ENCODE measurements at regions not wholly inside any gene's neighbourhood (a gene's known extent, or its start where the extent isn't known, plus 50 kb on each side); places are given as distances from the start of the nearest gene placed in this dataset.
"Not testable (repeated sequence)": the region's sequence is repeated elsewhere in the genome, so short reads cannot be mapped to it uniquely, and the experiment has no call there.

- DNase-seq, result no peak
Observed at GRCh38 chr20:47972916-47973309, 187.6 kb upstream of the SULF2 start.

GRCh38 chr20:47972297-47972915, 187.1 kb upstream of the SULF2 start:
- DNase-seq, result not testable (repeated sequence)

- no peak for DNase-seq
Observed at GRCh38 chr20:47971058-47971791, 185.9 kb upstream of the SULF2 start.

- no peak for DNase-seq
Observed at GRCh38 chr20:47970282-47970903, 185.1 kb upstream of the SULF2 start.

- no peak for DNase-seq
Observed at GRCh38 chr20:47969426-47969825, 184.1 kb upstream of the SULF2 start.

- DNase-seq, result no peak
Observed at GRCh38 chr20:47968541-47969310, 183.4 kb upstream of the SULF2 start.

- DNase-seq, result no peak
Observed at GRCh38 chr20:47964149-47964548, 178.9 kb upstream of the SULF2 start.

GRCh38 chr20:47963022-47963421, 177.7 kb upstream of the SULF2 start:
- DNase-seq, result no peak

- DNase-seq, result no peak
Observed at GRCh38 chr20:47962286-47962963, 177.1 kb upstream of the SULF2 start.

- no peak for DNase-seq
Observed at GRCh38 chr20:47960769-47961541, 175.7 kb upstream of the SULF2 start.

GRCh38 chr20:47960277-47960676, 175.0 kb upstream of the SULF2 start:
- DNase-seq, result no peak

- not testable (repeated sequence) for DNase-seq
Observed at GRCh38 chr20:47957989-47958801, 172.9 kb upstream of the SULF2 start.

GRCh38 chr20:47957135-47957534, 171.9 kb upstream of the SULF2 start:
- DNase-seq, result no peak

- DNase-seq, result no peak
Observed at GRCh38 chr20:47956268-47956995, 171.2 kb upstream of the SULF2 start.

GRCh38 chr20:47953471-47953870, 168.2 kb upstream of the SULF2 start:
- DNase-seq, result no peak

GRCh38 chr20:47952023-47952564, 166.8 kb upstream of the SULF2 start:
- DNase-seq, result no peak

GRCh38 chr20:47951521-47951971, 166.3 kb upstream of the SULF2 start:
- DNase-seq, result no peak

GRCh38 chr20:47950913-47951283, 165.6 kb upstream of the SULF2 start:
- DNase-seq, result no peak

GRCh38 chr20:47950124-47950912, 165.0 kb upstream of the SULF2 start:
- no peak for DNase-seq

Measured in T-helper 2 cell (primary cell).